ENCODE measurements at regions not wholly inside any gene's neighbourhood (a gene's known extent, or its start where the extent isn't known, plus 50 kb on each side); places are given as distances from the start of the nearest gene placed in this dataset.

GRCh38 chr3:94787066-94787465, 724.2 kb downstream of the NSUN3 start:
- Histone ChIP-seq H4K20me1 (replicated peaks; ENCODE audit: insufficient read depth) (no peaks in the 10 kb centered on the region), H3K4me3 (no peak overlapping the region), H3K79me2 (replicated peaks; ENCODE audit: insufficient read depth) (no peaks in the 10 kb centered on the region), H3K27ac (ENCODE audit: low read depth) (no peak overlapping the region), H3F3A (replicated peaks; ENCODE audit: low read depth) (no peaks in the 10 kb centered on the region), H3K9me2 (ENCODE audit: insufficient read depth) (no peaks in the 10 kb centered on the region), H3K27me3 (ENCODE audit: insufficient read depth) (no peaks in the 10 kb centered on the region), H2AFZ (no peak overlapping the region), H3K4me2 (no peak overlapping the region), H3K4me1 (ENCODE audit: insufficient read depth) (no peaks in the 10 kb centered on the region), H3K36me3 (ENCODE audit: insufficient read depth) (no peaks in the 10 kb centered on the region)
- Mint-ChIP-seq H3K4me3 (no peak overlapping the region), H3K4me1 (no peaks in the 10 kb centered on the region), H3K36me3 (ENCODE audit: low read depth) (no peaks in the 10 kb centered on the region), H3K27ac (no peak overlapping the region), H3K27me3 (ENCODE audit: insufficient read depth, low read depth, poor library complexity) (peaks cover 2% of the 10 kb centered on the region), H3K9me3 (no peaks in the 10 kb centered on the region)
- DNase-seq (ENCODE audit: low spot score): no peak
- ATAC-seq: no peak
- TF ChIP-seq CREB1 (CRISPR knock-in tag; IDR thresholded peaks at IDR 0.05; ENCODE audit: low read depth) (no peak), REST (IDR thresholded peaks at IDR 0.05; ENCODE audit: unreplicated experiment) (no peak), EZH2 (IDR thresholded peaks at IDR 0.05; ENCODE audit: low read depth, unreplicated experiment) (no peak), ETS1 (IDR thresholded peaks at IDR 0.05) (no peak), ZNF114 (CRISPR knock-in tag; IDR thresholded peaks at IDR 0.05) (no peak), ZNF331 (CRISPR knock-in tag; IDR thresholded peaks at IDR 0.05; ENCODE audit: low read depth) (no peak), STAT1 (IDR thresholded peaks at IDR 0.05; ENCODE audit: unreplicated experiment) (no peak), ZNF462 (CRISPR knock-in tag; IDR thresholded peaks at IDR 0.05) (no peak), CTCF (conservative IDR thresholded peaks at IDR 0.05; ENCODE audit: low read depth in 2 of 2) (no peak), EZH2phosphoT487 (IDR thresholded peaks at IDR 0.05; ENCODE audit: unreplicated experiment) (no peak), NANOG (IDR thresholded peaks at IDR 0.05; ENCODE audit: borderline replicate concordance) (no peak), JUNB (IDR thresholded peaks at IDR 0.05; ENCODE audit: unreplicated experiment) (no peak), POLR2AphosphoS5 (IDR thresholded peaks at IDR 0.05; ENCODE audit: low read depth) (no peak)

Data from GM23338 (cell line).